Neutrophil (primary cell): ENCODE measurements at regions not wholly inside any gene's neighbourhood (a gene's known extent, or its start where the extent isn't known, plus 50 kb on each side); places are given as distances from the start of the nearest gene placed in this dataset.

Experiments used
- H3K27ac ChIP-seq: fragments of 200-600 bp; sonication (generic); 2 replicates; pipeline ENCODE4 v1.5.1; 2016; ENCODE audit warnings: mild to moderate bottlenecking, moderate library complexity
- H3K27me3 ChIP-seq: fragments of 200-600 bp; sonication (generic); 2 replicates; pipeline ENCODE4 v1.6.0; 2016; ENCODE audit warnings: mild to moderate bottlenecking
- H3K36me3 ChIP-seq: fragments of 200-600 bp; sonication (generic); 2 replicates; pipeline ENCODE4 v1.5.1; 2017
- H3K4me1 ChIP-seq, 2 experiments: fragments of 200-600 bp in 1 of 2; sonication (generic) in 1 of 2; 1 replicate in 1 of 2; 2 replicates in 1 of 2; pipeline versions ENCODE4 v1.5.1 to v1.6.1; 2013 to 2016; ENCODE audit warnings: low read depth in 1 of 2, low read length in 1 of 2, mild to moderate bottlenecking in 1 of 2, moderate library complexity in 1 of 2; ENCODE audit not compliant: control insufficient read depth in 1 of 2, insufficient read depth in 1 of 2
- H3K4me3 ChIP-seq, 2 experiments: fragments of 200-600 bp in 1 of 2; sonication (generic) in 1 of 2; 1 replicate in 1 of 2; 2 replicates in 1 of 2; pipeline ENCODE4 v1.5.1; 2013 to 2016; ENCODE audit warnings: low read depth in 1 of 2, low read length in 1 of 2, mild to moderate bottlenecking in 1 of 2, moderate library complexity in 1 of 2
- H3K9me3 ChIP-seq: fragments of 200-600 bp; sonication (generic); 2 replicates; pipeline ENCODE4 v1.5.1; 2016
- CTCF ChIP-seq: fragments of 200-600 bp; sonication (generic); IDR thresholded peaks from 2 replicates; pipeline ENCODE4 v1.5.1; 2016; ENCODE audit warnings: antibody characterized with exemption

- TF ChIP-seq CTCF, result no peak
- no peak overlapping the region for H3K27ac ChIP-seq
- H3K4me3 ChIP-seq, result no peak overlapping the region
- H3K27me3 ChIP-seq, result no peaks in the 10 kb centered on the region
- no peaks in the 10 kb centered on the region for H3K36me3 ChIP-seq
- H3K9me3 ChIP-seq, result no peaks in the 10 kb centered on the region
- no peaks in the 10 kb centered on the region for H3K4me1 ChIP-seq
Measured at GRCh38 chr5:68424799-68425537, 209.4 kb downstream of the PIK3R1 start.

GRCh38 chr5:68426586-68426985 lies 211.0 kb downstream of the PIK3R1 start:
- no peaks in the 10 kb centered on the region for H3K36me3 ChIP-seq
- no peaks in the 10 kb centered on the region for H3K4me1 ChIP-seq
- H3K27ac ChIP-seq, result no peak overlapping the region
- TF ChIP-seq CTCF, result no peak
- no peak overlapping the region for H3K4me3 ChIP-seq
- H3K27me3 ChIP-seq, result no peaks in the 10 kb centered on the region
- H3K9me3 ChIP-seq, result no peaks in the 10 kb centered on the region

- Histone ChIP-seq H3K27ac (no peak overlapping the region), H3K36me3 (no peaks in the 10 kb centered on the region), H3K4me1 (peaks cover 0 to 3% of the 10 kb centered on the region in 2 experiments), H3K9me3 (no peaks in the 10 kb centered on the region), H3K27me3 (no peaks in the 10 kb centered on the region), H3K4me3 (no peak overlapping the region)
- no peak for TF ChIP-seq CTCF
Measured at GRCh38 chr5:68428231-68428811, 212.8 kb downstream of the PIK3R1 start.

GRCh38 chr5:68429510-68429909 lies 214.0 kb downstream of the PIK3R1 start:
- Histone ChIP-seq H3K36me3 (no peaks in the 10 kb centered on the region), H3K4me1 (peaks cover 11 to 15% of the 10 kb centered on the region in 2 experiments), H3K4me3 (no peak overlapping the region), H3K9me3 (no peaks in the 10 kb centered on the region), H3K27ac (no peak overlapping the region), H3K27me3 (no peaks in the 10 kb centered on the region)
- TF ChIP-seq CTCF, result no peak

- no peaks in the 10 kb centered on the region for H3K9me3 ChIP-seq
- H3K4me3 ChIP-seq, result no peak overlapping the region
- H3K27ac ChIP-seq, result no peak overlapping the region
- peaks cover 19 to 22% of the 10 kb centered on the region in 2 experiments for H3K4me1 ChIP-seq
- no peak for TF ChIP-seq CTCF
- no peaks in the 10 kb centered on the region for H3K27me3 ChIP-seq
- H3K36me3 ChIP-seq, result no peaks in the 10 kb centered on the region
Measured at GRCh38 chr5:68430279-68430678, 214.7 kb downstream of the PIK3R1 start.
